HFF-Myc (cell line): ENCODE measurements at regions not wholly inside any gene's neighbourhood (a gene's known extent, or its start where the extent isn't known, plus 50 kb on each side); places are given as distances from the start of the nearest gene placed in this dataset.

Source experiments
- DNase-seq: peaks from one replicate; pipeline ENCODE4 v3.0.0-alpha.2; 2011; ENCODE audit warnings: low read depth; ENCODE audit errors: extremely low read depth
- H3K4me3 ChIP-seq: replicated peaks from 2 replicates; pipeline ENCODE4 v1.5.1; 2011; ENCODE audit warnings: low read depth, mild to moderate bottlenecking, control low read depth, low read length
- CTCF ChIP-seq: IDR thresholded peaks from 2 replicates; pipeline ENCODE4 v1.5.1; 2012; ENCODE audit warnings: mild to moderate bottlenecking, low read depth, low read length, control low read depth; ENCODE audit errors: missing control alignments

DNA sequence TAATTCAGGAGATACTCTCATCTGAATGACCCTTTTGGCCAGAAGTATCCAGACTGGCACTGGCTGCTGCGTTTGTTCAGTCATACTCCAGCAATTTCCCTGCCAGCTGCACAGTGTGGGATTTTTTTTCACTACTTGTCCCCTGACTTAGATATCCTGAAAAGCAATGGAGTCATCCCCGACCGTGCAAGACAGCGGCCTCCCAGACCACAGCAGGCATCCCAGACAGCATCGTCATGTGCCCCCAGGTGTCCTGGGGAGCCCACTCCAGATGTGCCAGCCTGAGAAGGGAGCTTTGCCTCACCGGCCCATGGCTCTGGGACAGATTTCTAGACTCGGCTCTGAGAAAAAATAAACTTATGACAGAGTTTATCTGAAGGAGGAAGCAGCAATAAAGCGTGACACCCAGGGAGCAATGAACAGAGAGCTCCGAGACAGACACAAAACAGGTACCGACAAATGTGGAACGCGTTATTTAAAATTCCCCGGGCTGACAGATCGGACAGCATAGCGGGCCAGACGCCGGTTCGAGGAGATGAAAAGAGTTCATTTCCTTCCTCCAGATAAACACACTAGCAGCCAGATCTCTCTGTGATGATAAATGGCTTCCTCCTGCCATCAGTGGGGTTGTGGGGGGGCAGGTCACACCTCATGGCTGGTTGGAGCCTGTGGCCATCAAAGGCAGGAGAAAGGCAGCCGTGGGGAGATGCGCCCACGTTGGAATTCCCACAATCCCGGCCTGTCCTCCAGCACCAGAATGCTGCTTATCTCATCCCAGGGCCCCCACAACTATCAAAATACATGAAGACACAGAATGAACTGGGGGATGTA is 106.4 kb upstream of the FGF3 start:
- no peak overlapping the region for H3K4me3 ChIP-seq
- TF ChIP-seq CTCF = no peak
- DNase-seq = no peak

GRCh38 chr11:69926376-69927050 is 107.3 kb upstream of the FGF3 start:
- H3K4me3 ChIP-seq = no peak overlapping the region
- no peak for DNase-seq
- no peak for TF ChIP-seq CTCF

DNA sequence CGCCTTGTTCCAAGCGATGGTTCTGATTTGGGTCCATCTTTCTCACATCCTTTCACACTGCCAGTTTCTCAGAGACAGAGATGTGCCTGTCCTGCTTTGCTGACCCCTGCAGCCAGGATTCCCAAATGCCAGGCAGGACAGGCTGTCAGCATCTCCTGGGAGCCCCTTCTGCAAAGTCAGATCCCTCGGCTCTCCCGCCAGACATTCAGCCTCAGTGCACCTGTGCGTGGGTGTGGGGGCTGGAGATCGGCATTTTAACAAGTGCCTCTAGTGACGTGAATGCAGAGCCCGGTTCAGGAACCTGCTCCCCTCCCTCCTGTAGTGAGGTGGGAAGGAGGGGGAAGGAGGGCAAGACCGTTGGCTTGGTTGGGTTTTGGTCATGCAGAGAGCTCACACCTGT is 108.9 kb upstream of the FGF3 start:
- DNase-seq = no peak
- no peak for TF ChIP-seq CTCF
- no peak overlapping the region for H3K4me3 ChIP-seq

GRCh38 chr11:69928975-69929374 is 109.8 kb upstream of the FGF3 start:
- H3K4me3 ChIP-seq = no peak overlapping the region
- TF ChIP-seq CTCF = no peak
- no peak for DNase-seq

GRCh38 chr11:69930081-69931059 is 111.2 kb upstream of the FGF3 start:
- DNase-seq = no peak
- no peak for TF ChIP-seq CTCF
- no peak overlapping the region for H3K4me3 ChIP-seq

DNA sequence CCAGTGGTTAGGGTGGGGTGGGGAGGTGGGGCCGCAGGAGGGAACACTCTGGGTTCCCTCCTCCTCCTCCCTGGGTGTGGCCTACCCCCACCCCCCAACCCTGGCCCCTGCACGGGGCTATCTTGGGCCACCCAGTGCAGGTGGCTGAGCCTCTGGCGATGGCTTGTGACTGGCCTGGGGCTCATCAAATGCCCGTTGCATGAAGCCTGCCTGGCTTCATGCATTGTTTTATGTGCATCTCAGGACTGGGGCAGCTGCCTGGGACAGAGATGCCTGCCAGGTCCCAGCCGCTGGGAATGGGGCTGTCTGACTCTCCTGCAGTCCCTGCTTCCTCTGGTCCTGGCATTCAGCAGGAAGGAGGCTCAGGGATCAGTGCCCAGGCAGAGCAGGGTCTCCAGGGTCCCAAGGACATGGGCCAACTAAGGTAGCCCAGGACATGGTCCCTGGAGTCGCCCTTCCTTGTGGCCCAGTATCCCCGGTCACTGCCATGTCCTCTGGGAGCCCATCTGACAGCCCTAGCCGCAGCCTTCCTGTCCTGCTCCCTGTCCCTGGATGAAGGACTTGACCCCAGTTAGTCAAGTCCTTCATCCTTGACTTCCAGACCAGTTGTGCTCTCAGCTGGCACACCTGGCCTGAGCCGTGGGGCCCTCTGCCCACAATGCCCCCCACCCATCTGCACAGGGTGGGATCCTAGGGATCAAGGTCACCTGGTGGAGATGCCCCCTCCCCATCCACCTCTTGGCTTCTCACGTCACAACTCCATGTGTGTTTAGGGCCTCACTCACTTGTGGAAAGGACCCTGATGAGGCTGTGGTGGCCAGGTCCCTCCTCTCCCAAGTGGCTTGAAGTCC is 112.1 kb upstream of the FGF3 start:
- H3K4me3 ChIP-seq = no peak overlapping the region
- TF ChIP-seq CTCF = no peak
- no peak for DNase-seq
